Neutrophil (primary cell): ENCODE measurements at regions not wholly inside any gene's neighbourhood (a gene's known extent, or its start where the extent isn't known, plus 50 kb on each side); places are given as distances from the start of the nearest gene placed in this dataset.
"Not testable (repeated sequence)": the region's sequence is repeated elsewhere in the genome, so short reads cannot be mapped to it uniquely, and the experiment has no call there.

Experiments
- H3K27ac ChIP-seq: fragments of 200-600 bp; sonication (generic); 2 replicates; pipeline ENCODE4 v1.5.1; 2016; ENCODE audit warnings: mild to moderate bottlenecking, moderate library complexity
- H3K27me3 ChIP-seq: fragments of 200-600 bp; sonication (generic); 2 replicates; pipeline ENCODE4 v1.6.0; 2016; ENCODE audit warnings: mild to moderate bottlenecking
- H3K36me3 ChIP-seq: fragments of 200-600 bp; sonication (generic); 2 replicates; pipeline ENCODE4 v1.5.1; 2017
- H3K4me1 ChIP-seq, 2 experiments: fragments of 200-600 bp in 1 of 2; sonication (generic) in 1 of 2; 1 replicate in 1 of 2; 2 replicates in 1 of 2; pipeline versions ENCODE4 v1.5.1 to v1.6.1; 2013 to 2016; ENCODE audit warnings: low read depth in 1 of 2, low read length in 1 of 2, mild to moderate bottlenecking in 1 of 2, moderate library complexity in 1 of 2; ENCODE audit not compliant: control insufficient read depth in 1 of 2, insufficient read depth in 1 of 2
- H3K4me3 ChIP-seq, 2 experiments: fragments of 200-600 bp in 1 of 2; sonication (generic) in 1 of 2; 1 replicate in 1 of 2; 2 replicates in 1 of 2; pipeline ENCODE4 v1.5.1; 2013 to 2016; ENCODE audit warnings: low read depth in 1 of 2, low read length in 1 of 2, mild to moderate bottlenecking in 1 of 2, moderate library complexity in 1 of 2
- H3K9me3 ChIP-seq: fragments of 200-600 bp; sonication (generic); 2 replicates; pipeline ENCODE4 v1.5.1; 2016
- CTCF ChIP-seq: fragments of 200-600 bp; sonication (generic); IDR thresholded peaks from 2 replicates; pipeline ENCODE4 v1.5.1; 2016; ENCODE audit warnings: antibody characterized with exemption

- Histone ChIP-seq H3K27me3 (peaks cover 1% of the 10 kb centered on the region), H3K9me3 (no peaks in the 10 kb centered on the region), H3K36me3 (no peaks in the 10 kb centered on the region), H3K27ac (no peak overlapping the region), H3K4me1 (no peaks in the 10 kb centered on the region), H3K4me3 (no peak overlapping the region)
- TF ChIP-seq CTCF, result no peak
Observed at GRCh38 chr18:78826631-78827030, 153.0 kb upstream of the SALL3 start.

GRCh38 chr18:78827141-78827540, 152.5 kb upstream of the SALL3 start:
- no peak for TF ChIP-seq CTCF
- Histone ChIP-seq H3K4me1 (no peaks in the 10 kb centered on the region), H3K27me3 (peaks cover 4% of the 10 kb centered on the region), H3K36me3 (no peaks in the 10 kb centered on the region), H3K27ac (no peak overlapping the region), H3K4me3 (no peak overlapping the region), H3K9me3 (no peaks in the 10 kb centered on the region)

- H3K4me1 ChIP-seq, result no peaks in the 10 kb centered on the region
- TF ChIP-seq CTCF, result no peak
- H3K4me3 ChIP-seq, result no peak overlapping the region
- H3K36me3 ChIP-seq, result no peaks in the 10 kb centered on the region
- no peaks in the 10 kb centered on the region for H3K9me3 ChIP-seq
- no peak overlapping the region for H3K27ac ChIP-seq
- peaks cover 4% of the 10 kb centered on the region for H3K27me3 ChIP-seq
Observed at GRCh38 chr18:78828131-78828530, 151.5 kb upstream of the SALL3 start.

GRCh38 chr18:78829026-78829425, 150.6 kb upstream of the SALL3 start:
- H3K27me3 ChIP-seq, H3K36me3 ChIP-seq, H3K27ac ChIP-seq, H3K4me1 ChIP-seq, H3K4me3 ChIP-seq, H3K9me3 ChIP-seq: not testable (repeated sequence)

GRCh38 chr18:78830161-78830560, 149.5 kb upstream of the SALL3 start:
- Histone ChIP-seq H3K4me1 (no peaks in the 10 kb centered on the region), H3K9me3 (no peaks in the 10 kb centered on the region), H3K4me3 (no peak overlapping the region), H3K36me3 (no peaks in the 10 kb centered on the region), H3K27ac (no peak overlapping the region), H3K27me3 (peaks cover 4% of the 10 kb centered on the region)
- TF ChIP-seq CTCF, result no peak

GRCh38 chr18:78830826-78831225, 148.8 kb upstream of the SALL3 start:
- Histone ChIP-seq H3K27me3 (peaks cover 4% of the 10 kb centered on the region), H3K4me1 (no peaks in the 10 kb centered on the region), H3K4me3 (no peak overlapping the region), H3K9me3 (no peaks in the 10 kb centered on the region), H3K36me3 (no peaks in the 10 kb centered on the region), H3K27ac (no peak overlapping the region)
- no peak for TF ChIP-seq CTCF
